GM12878 (cell line): ENCODE measurements at regions not wholly inside any gene's neighbourhood (a gene's known extent, or its start where the extent isn't known, plus 50 kb on each side); places are given as distances from the start of the nearest gene placed in this dataset.

Source experiments
- ATAC-seq: fragments of 200-7000 bp; cut with Tn5 transposase; 3 replicates; pipeline ENCODE4 v1.9.1; 2020; ENCODE audit warnings: mild to moderate bottlenecking, moderate library complexity
- BruUV-seq: library from RNA; stranded (reverse); fragments of 400-500 nt; replicated peaks from 2 replicates; lab custom pipeline; 2021; lab: Mats Ljungman, UMichigan
- CTCF ChIA-PET: fragments of 300-600 bp; sonication (Branson Sonifier 250); formaldehyde crosslinking; extraction: SDS; loops from one replicate; lab custom pipeline; 2021; ENCODE audit warnings: inconsistent platforms; lab: Yijun Ruan, JAX
- POLR2A ChIA-PET: fragments of 350-600 bp; formaldehyde crosslinking; extraction: SDS; loops from one replicate; lab custom pipeline; 2021; ENCODE audit warnings: inconsistent platforms; lab: Charles Lee
- RAD21 ChIA-PET: fragments of 300-600 bp; sonication (Branson Sonifier 250); formaldehyde crosslinking; loops from one replicate; lab custom pipeline; 2023; ENCODE audit warnings: antibody characterized with exemption; ENCODE audit not compliant: unreplicated experiment; lab: Charles Lee
- SMC1A ChIA-PET: fragments of 300-600 bp; sonication (Branson Sonifier 250); formaldehyde crosslinking; loops from one replicate; lab custom pipeline; 2023; ENCODE audit not compliant: unreplicated experiment, uncharacterized antibody; lab: Charles Lee
- DNase-seq: peaks from one replicate; pipeline ENCODE4 v3.0.0-alpha.2; 2011; ENCODE audit warnings: low read depth, low spot score
- FAIRE-seq: peaks from 3 replicates; lab custom pipeline; 2011; peaks lifted over from hg19 to GRCh38; lab: Jason Lieb, UNC
- H2AFZ ChIP-seq: 2 replicates; pipeline ENCODE4 v1.6.0; 2011; ENCODE audit warnings: low read depth, low read length, control low read depth; ENCODE audit not compliant: control insufficient read depth
- H3K27ac ChIP-seq: 2 replicates; pipeline ENCODE4 v1.5.1; 2011; ENCODE audit warnings: control low read depth; ENCODE audit not compliant: control insufficient read depth, insufficient read depth
- H3K27me3 ChIP-seq, 2 experiments: replicated peaks in 1 of 2; 2 replicates each; pipeline versions ENCODE4 v1.6.0 to v1.6.1; 2011; ENCODE audit warnings: low read length in 1 of 2; ENCODE audit not compliant: control insufficient read depth in 2 of 2, insufficient read depth in 2 of 2
- H3K36me3 ChIP-seq, 2 experiments: 2 replicates each; pipeline ENCODE4 v1.5.1; 2011; ENCODE audit warnings: low read length in 1 of 2; ENCODE audit not compliant: control insufficient read depth in 2 of 2, insufficient read depth in 2 of 2
- H3K4me1 ChIP-seq: 2 replicates; pipeline ENCODE4 v1.6.1; 2011; ENCODE audit warnings: mild to moderate bottlenecking, low read length, moderate library complexity, mixed read lengths; ENCODE audit not compliant: control insufficient read depth, insufficient read depth
- H3K4me2 ChIP-seq: 2 replicates; pipeline ENCODE4 v1.6.0; 2011; ENCODE audit warnings: control low read depth; ENCODE audit not compliant: control insufficient read depth, insufficient read depth
- H3K4me3 ChIP-seq: fragments of 200-600 bp; sonication (generic); 2 replicates; pipeline ENCODE4 v1.5.1; 2016
- H3K79me2 ChIP-seq: 2 replicates; pipeline ENCODE4 v1.6.0; 2011; ENCODE audit warnings: low read length; ENCODE audit not compliant: control insufficient read depth, insufficient read depth
- H3K9ac ChIP-seq: 2 replicates; pipeline ENCODE4 v1.8.0; 2011; ENCODE audit warnings: low read length, control low read depth, mixed read lengths; ENCODE audit not compliant: control insufficient read depth, insufficient read depth
- H3K9me3 ChIP-seq: replicated peaks from 3 replicates; pipeline ENCODE4 v1.5.1; 2011; ENCODE audit warnings: mild to moderate bottlenecking, low read length; ENCODE audit not compliant: control insufficient read depth, insufficient read depth
- H4K20me1 ChIP-seq: 2 replicates; pipeline ENCODE4 v1.6.0; 2011; ENCODE audit not compliant: control insufficient read depth, insufficient read depth
- CEBPB ChIP-seq, 2 experiments: fragments of 150-350 bp in 1 of 2; IDR thresholded peaks; 2 replicates each; pipeline ENCODE4 v1.6.1; 2012 to 2014; ENCODE audit warnings: low read depth in 2 of 2, low read length in 2 of 2, borderline replicate concordance in 1 of 2, inconsistent platforms in 1 of 2
- CHD4 ChIP-seq: fragments of 200-600 bp; sonication (generic); IDR thresholded peaks from 2 replicates; pipeline ENCODE4 v1.6.1; 2016; ENCODE audit warnings: mild to moderate bottlenecking
- EP300 ChIP-seq, 2 experiments: fragments of 150-350 bp in 1 of 2; IDR thresholded peaks; 2 replicates each; pipeline ENCODE4 v1.6.1; 2011 to 2012; ENCODE audit warnings: low read depth in 2 of 2, low read length in 2 of 2, borderline replicate concordance in 1 of 2, improper control_type of control experiment in 1 of 2, inconsistent platforms in 1 of 2; ENCODE audit not compliant: control insufficient read depth in 1 of 2
- KLF5 ChIP-seq: fragments of 450-650 bp; IDR thresholded peaks from 2 replicates; pipeline ENCODE4 v1.6.1; 2014; ENCODE audit warnings: mild to moderate bottlenecking; ENCODE audit not compliant: partially characterized antibody
- MEF2A ChIP-seq: IDR thresholded peaks from 2 replicates; pipeline ENCODE4 v1.6.1; 2011; ENCODE audit warnings: low read depth, mild to moderate bottlenecking, low read length, moderate library complexity; ENCODE audit not compliant: insufficient read depth
- MEF2B ChIP-seq: fragments of 450-650 bp; IDR thresholded peaks from 2 replicates; pipeline ENCODE4 v1.6.1; 2018; ENCODE audit warnings: mild to moderate bottlenecking, moderate library complexity; ENCODE audit not compliant: partially characterized antibody, poor library complexity, severe bottlenecking
- NRF1 ChIP-seq: conservative IDR thresholded peaks from 2 replicates; pipeline ENCODE4 v1.6.1; 2011; ENCODE audit warnings: mild to moderate bottlenecking, low read depth, low read length, improper control_type of control experiment
- POLR2A ChIP-seq: IDR thresholded peaks from 2 replicates; pipeline ENCODE4 v1.6.1; 2011; ENCODE audit warnings: low read depth, mild to moderate bottlenecking, low read length
- POLR2AphosphoS5 ChIP-seq: IDR thresholded peaks from 2 replicates; pipeline ENCODE4 v1.6.1; 2011; ENCODE audit warnings: mild to moderate bottlenecking, low read length, inconsistent platforms
- RAD51 ChIP-seq: fragments of 450-650 bp; IDR thresholded peaks from 2 replicates; pipeline ENCODE4 v1.6.1; 2016; ENCODE audit warnings: moderate library complexity, mild to moderate bottlenecking, inconsistent platforms
- RELA ChIP-seq: fragments of 450-650 bp; IDR thresholded peaks from 2 replicates; pipeline ENCODE4 v1.8.0; 2014; ENCODE audit warnings: borderline replicate concordance; ENCODE audit not compliant: partially characterized antibody
- SREBF2 ChIP-seq: IDR thresholded peaks from 2 replicates; pipeline ENCODE4 v1.6.1; 2012; ENCODE audit warnings: mild to moderate bottlenecking, low read length
- TARDBP ChIP-seq: IDR thresholded peaks from 2 replicates; pipeline ENCODE4 v1.6.1; 2016; ENCODE audit warnings: borderline replicate concordance
- TCF12 ChIP-seq: IDR thresholded peaks from 2 replicates; pipeline ENCODE4 v1.6.1; 2011; ENCODE audit warnings: low read depth, mild to moderate bottlenecking, low read length
- WGBS: methylation state at CpG from one replicate; pipeline ENCODE4 v1.1.6; 2016; ENCODE audit warnings: low lambda C conversion rate; ENCODE audit not compliant: insufficient replicate concordance, insufficient coverage; ENCODE audit errors: missing lambda C conversion rate; 5-methylcytosine and 5-hydroxymethylcytosine counted together
- in situ Hi-C: fragments of 300-500 bp; cut with MboI; formaldehyde crosslinking; loops from 9 replicates; pipeline ENCODE4 v1.14.3; 2018; ENCODE audit warnings: mixed read lengths
- intact Hi-C: fragments of 100-400 bp; cut with micrococcal nuclease; formaldehyde crosslinking; loops from one replicate; pipeline ENCODE4 v1.14.2; 2022; ENCODE audit not compliant: unreplicated experiment
- TF ChIP-seq, protein P1 (sequence below): fragments of 450-650 bp; IDR thresholded peaks from 2 replicates; pipeline ENCODE4 v1.6.1; 2016; ENCODE audit warnings: mild to moderate bottlenecking
- TF ChIP-seq, protein P2 (sequence below): fragments of 150-350 bp; IDR thresholded peaks from 2 replicates; pipeline ENCODE4 v1.6.1; 2016; ENCODE audit warnings: low read depth, low read length

- RAD21 ChIA-PET, result no interaction called here
- no peaks in the 10 kb centered on the region for H4K20me1 ChIP-seq
- H3K79me2 ChIP-seq, result no peaks in the 10 kb centered on the region
- no peak for ATAC-seq
- no peaks in the 10 kb centered on the region for H3K27me3 ChIP-seq
- POLR2A ChIA-PET, result interaction anchor here (0.5 kb wide), 1 partner anchor 940 kb away, joined by 3 read pairs; no protein-coding TSS in a partner anchor
- H3K4me1 ChIP-seq, result no peaks in the 10 kb centered on the region
- DNase-seq, result no peak
- BruUV-seq, result no TSS peak
- in situ Hi-C loops (no loop called here), intact Hi-C loops (no loop called here)
- TF ChIP-seq SREBF2 (no peak), POLR2AphosphoS5 (no peak), KLF5 (no peak), POLR2A (no peak), MEF2B (no peak), NRF1 (no peak), RELA (no peak), RAD51 (no peak), TCF12 (no peak), CEBPB (IDR thresholded peaks at IDR 0.05; ENCODE audit: borderline replicate concordance in 1 of 2, low read depth in 2 of 2, low read length in 2 of 2) (no peak), EP300 (IDR thresholded peaks at IDR 0.05; ENCODE audit: borderline replicate concordance in 1 of 2, control insufficient read depth in 1 of 2, low read depth in 2 of 2, low read length in 2 of 2) (no peak), CHD4 (no peak), TARDBP (no peak), MEF2A (no peak)
- TF ChIP-seq, protein P1, sequence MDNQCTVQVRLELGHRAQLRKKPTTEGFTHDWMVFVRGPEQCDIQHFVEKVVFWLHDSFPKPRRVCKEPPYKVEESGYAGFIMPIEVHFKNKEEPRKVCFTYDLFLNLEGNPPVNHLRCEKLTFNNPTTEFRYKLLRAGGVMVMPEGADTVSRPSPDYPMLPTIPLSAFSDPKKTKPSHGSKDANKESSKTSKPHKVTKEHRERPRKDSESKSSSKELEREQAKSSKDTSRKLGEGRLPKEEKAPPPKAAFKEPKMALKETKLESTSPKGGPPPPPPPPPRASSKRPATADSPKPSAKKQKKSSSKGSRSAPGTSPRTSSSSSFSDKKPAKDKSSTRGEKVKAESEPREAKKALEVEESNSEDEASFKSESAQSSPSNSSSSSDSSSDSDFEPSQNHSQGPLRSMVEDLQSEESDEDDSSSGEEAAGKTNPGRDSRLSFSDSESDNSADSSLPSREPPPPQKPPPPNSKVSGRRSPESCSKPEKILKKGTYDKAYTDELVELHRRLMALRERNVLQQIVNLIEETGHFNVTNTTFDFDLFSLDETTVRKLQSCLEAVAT, result no peak
- TF ChIP-seq, protein P2, sequence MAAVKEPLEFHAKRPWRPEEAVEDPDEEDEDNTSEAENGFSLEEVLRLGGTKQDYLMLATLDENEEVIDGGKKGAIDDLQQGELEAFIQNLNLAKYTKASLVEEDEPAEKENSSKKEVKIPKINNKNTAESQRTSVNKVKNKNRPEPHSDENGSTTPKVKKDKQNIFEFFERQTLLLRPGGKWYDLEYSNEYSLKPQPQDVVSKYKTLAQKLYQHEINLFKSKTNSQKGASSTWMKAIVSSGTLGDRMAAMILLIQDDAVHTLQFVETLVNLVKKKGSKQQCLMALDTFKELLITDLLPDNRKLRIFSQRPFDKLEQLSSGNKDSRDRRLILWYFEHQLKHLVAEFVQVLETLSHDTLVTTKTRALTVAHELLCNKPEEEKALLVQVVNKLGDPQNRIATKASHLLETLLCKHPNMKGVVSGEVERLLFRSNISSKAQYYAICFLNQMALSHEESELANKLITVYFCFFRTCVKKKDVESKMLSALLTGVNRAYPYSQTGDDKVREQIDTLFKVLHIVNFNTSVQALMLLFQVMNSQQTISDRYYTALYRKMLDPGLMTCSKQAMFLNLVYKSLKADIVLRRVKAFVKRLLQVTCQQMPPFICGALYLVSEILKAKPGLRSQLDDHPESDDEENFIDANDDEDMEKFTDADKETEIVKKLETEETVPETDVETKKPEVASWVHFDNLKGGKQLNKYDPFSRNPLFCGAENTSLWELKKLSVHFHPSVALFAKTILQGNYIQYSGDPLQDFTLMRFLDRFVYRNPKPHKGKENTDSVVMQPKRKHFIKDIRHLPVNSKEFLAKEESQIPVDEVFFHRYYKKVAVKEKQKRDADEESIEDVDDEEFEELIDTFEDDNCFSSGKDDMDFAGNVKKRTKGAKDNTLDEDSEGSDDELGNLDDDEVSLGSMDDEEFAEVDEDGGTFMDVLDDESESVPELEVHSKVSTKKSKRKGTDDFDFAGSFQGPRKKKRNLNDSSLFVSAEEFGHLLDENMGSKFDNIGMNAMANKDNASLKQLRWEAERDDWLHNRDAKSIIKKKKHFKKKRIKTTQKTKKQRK, result no peak
- no peak overlapping the region for H2AFZ ChIP-seq
- 34% methylated on average over 8 of the region's 8 CpGs for WGBS
- H3K9ac ChIP-seq, result no peak overlapping the region
- FAIRE-seq, result no peak
- CTCF ChIA-PET, result no interaction called here
- H3K9me3 ChIP-seq, result no peaks in the 10 kb centered on the region
- no peak overlapping the region for H3K27ac ChIP-seq
- H3K36me3 ChIP-seq, result no peaks in the 10 kb centered on the region
- SMC1A ChIA-PET, result no interaction called here
- H3K4me3 ChIP-seq, result no peak overlapping the region
- H3K4me2 ChIP-seq, result no peak overlapping the region
Measured at GRCh38 chr9:82923912-82924605, 138.9 kb downstream of the RASEF start.
